Stomach (tissue), 4 donors: ENCODE measurements at regions not wholly inside any gene's neighbourhood (a gene's known extent, or its start where the extent isn't known, plus 50 kb on each side); places are given as distances from the start of the nearest gene placed in this dataset.

Source experiments
- CTCF ChIP-seq, 7 experiments: fragments of 450-650 bp in 4 of 7; fragments of 200-600 bp in 3 of 7; sonication (generic) in 3 of 7; IDR thresholded peaks; one replicate each; pipeline ENCODE4 v1.5.1; 2016 to 2019; ENCODE audit warnings: antibody characterized with exemption in 7 of 7, control low read depth in 2 of 7, mild to moderate bottlenecking in 1 of 7
- EP300 ChIP-seq: sonication (generic); formaldehyde crosslinking; IDR thresholded peaks from one replicate; pipeline ENCODE4 v1.6.1; 2017; ENCODE audit warnings: antibody characterized with exemption
- POLR2A ChIP-seq, 4 donors: fragments of 450-650 bp; IDR thresholded peaks; one replicate each; pipeline ENCODE4 v1.6.1; 2016; ENCODE audit warnings: antibody characterized with exemption in 4 of 4, control low read depth in 2 of 4, mild to moderate bottlenecking in 1 of 4, moderate library complexity in 1 of 4
- POLR2AphosphoS5 ChIP-seq, 3 donors: sonication (generic); formaldehyde crosslinking; IDR thresholded peaks; one replicate each; pipeline ENCODE4 v1.6.1; 2016; ENCODE audit warnings: antibody characterized with exemption in 3 of 3

- TF ChIP-seq CTCF (IDR thresholded peaks at IDR 0.05), result no peak
- TF ChIP-seq POLR2A (IDR thresholded peaks at IDR 0.05), result no peak
- no peak for TF ChIP-seq POLR2AphosphoS5 (IDR thresholded peaks at IDR 0.05)
- TF ChIP-seq EP300, result no peak
Observed at GRCh38 chr16:51719376-51719775, 568.3 kb upstream of the SALL1 start.
